NCI-H1930 (cell line): ENCODE measurements at regions not wholly inside any gene's neighbourhood (a gene's known extent, or its start where the extent isn't known, plus 50 kb on each side); places are given as distances from the start of the nearest gene placed in this dataset.

Source experiments
- DNase-seq, 2 experiments: peaks; one replicate each; lab custom pipeline; 2025; lab: John Stamatoyannopoulos, UW

GRCh38 chr12:77299910-77300669 lies 234.7 kb upstream of the E2F7 start:
- no peak for DNase-seq

DNA sequence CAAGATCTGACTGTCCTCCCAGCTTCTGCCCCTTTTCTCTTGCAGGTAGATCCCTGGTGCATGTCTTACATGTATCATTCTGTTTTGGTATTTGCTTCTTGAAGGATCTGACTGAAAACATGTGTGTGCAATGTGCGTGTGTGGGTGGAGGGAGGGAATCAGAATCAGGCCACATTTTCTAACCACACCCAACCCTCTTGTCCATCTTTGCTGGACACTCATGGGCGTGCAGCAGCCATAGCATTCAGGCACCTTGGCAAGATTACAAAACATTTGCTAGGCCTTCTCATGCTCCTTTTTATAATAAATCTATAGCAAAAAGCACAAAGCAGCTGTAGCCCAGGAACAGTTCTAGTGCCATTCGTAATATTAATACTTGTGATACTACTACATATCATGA lies 233.6 kb upstream of the E2F7 start:
- DNase-seq, result no peak

DNA sequence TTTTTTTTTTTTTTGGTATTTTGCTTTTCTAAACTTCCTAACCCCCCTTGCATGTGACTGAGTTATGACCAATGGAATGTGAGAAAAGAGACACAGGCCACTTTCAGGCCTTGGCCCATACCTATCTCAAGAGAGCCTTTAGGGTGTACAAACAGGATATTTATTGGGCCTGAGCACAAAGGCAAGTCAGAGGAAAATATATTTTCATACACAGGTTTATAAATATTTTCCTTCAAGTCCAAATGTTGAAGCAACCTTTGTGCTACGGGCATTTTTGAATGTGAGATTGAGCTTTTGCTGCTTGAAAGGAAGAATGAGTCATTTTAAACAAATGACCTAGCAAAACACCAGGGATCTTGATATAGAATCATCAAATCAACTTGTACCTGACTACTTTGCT lies 228.6 kb upstream of the E2F7 start:
- no peak for DNase-seq

- no peak for DNase-seq
Measured at GRCh38 chr12:77274926-77275325, 209.6 kb upstream of the E2F7 start.

- DNase-seq, result no peak
Measured at GRCh38 chr12:77273898-77274297, 208.5 kb upstream of the E2F7 start.

DNA sequence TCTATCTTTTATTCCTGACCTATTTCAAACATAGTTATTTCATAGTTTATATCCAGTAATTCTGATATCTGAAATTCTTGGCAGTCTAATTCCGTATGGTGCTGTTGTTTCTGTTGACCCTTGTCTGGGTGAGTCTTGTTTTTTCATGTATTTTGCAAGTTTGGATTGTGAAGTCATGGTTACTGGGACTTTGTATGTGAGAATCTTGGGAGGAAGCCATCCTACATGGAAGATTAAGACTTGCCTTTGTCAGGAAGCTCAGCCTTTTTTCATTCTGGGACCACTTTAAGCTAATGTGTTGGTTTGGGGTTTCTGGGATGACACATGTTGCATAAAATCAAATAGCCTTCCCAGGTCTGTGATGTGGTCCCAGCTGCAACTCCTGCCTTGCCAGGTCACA lies 191.6 kb upstream of the E2F7 start:
- no peak for DNase-seq

DNA sequence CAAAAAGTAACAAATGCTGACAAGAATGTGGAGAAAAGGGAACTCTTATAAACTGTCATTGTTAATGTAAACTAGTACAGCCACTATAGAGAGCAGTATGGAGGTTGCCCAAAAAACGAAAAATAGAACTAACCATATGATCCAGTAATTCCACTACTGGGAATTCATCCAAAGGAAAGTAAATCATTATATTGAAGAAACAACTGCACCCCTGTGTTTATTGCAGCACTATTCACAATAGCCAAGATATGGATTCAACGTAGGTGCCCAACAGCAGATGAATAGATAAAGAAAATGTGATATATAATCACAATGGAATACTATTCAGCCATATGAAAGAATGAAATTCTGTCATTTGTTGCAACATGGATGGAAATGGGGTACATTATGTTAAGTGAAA lies 188.0 kb upstream of the E2F7 start:
- no peak for DNase-seq

GRCh38 chr12:77251799-77252198 lies 186.4 kb upstream of the E2F7 start:
- DNase-seq, result no peak

DNA sequence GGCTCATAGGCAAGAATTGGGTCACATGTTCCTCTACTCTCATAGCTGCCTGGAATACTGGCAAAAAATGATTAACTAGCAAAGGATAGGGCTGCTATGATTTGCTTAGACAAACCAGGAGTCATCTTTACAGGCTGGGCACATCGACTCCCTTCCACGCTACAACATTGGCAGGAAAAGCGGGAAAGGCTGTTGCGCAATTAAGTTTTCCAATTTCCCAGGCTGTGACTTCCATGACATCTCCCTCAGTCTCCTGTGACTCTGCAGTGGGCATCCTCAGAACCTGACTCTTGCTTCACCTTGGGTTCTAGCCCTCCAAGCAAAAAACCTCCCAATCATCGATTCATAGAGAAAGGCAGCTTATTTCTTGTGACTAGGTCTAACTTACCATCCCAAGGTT lies 184.5 kb upstream of the E2F7 start:
- DNase-seq, result no peak

DNA sequence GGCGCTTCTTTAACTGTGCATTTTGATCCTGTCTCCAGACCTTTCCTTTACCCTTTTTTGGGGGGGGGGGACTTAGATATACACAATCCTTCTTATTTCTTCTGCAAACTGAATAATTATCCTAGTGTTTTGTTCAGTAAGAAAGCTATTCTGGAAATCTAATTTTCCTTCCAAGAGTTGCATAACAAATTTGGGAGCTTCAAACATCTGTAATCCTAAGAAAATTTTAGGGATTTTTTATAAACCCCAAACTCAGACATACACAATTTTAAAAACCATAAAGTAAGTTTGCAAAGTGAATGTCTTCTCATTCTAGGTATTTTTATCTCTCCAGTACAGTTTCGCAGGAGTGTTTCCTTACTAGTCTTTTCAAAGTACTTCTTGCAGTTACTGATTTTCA lies 182.7 kb upstream of the E2F7 start:
- no peak for DNase-seq

- no peak for DNase-seq
Measured at GRCh38 chr12:77247542-77247941, 182.2 kb upstream of the E2F7 start.

- DNase-seq, result no peak
Measured at GRCh38 chr12:77243345-77243744, 178.0 kb upstream of the E2F7 start.

- no peak for DNase-seq
Measured at GRCh38 chr12:77239617-77240016, 174.2 kb upstream of the E2F7 start.

- no peak for DNase-seq
Measured at GRCh38 chr12:77238335-77238734, 173.0 kb upstream of the E2F7 start.

DNA sequence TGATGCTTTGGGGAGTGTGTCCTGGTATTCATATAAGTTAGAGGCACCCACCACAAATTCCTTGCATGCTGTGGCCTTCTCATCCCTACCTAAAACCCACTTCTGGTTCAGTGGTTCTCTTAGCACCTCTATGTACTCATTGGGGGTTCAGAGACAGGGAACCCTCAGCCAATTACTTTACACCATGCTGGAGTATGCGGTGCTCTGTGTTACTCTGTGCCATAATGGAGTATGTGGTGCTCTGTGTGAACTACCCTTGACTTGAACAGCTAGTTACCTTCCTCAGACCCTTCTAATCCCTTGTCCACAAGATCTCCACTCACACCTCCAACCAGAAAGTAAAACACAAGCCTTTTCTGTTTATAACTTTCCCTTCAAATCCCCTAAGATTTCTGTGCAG lies 172.5 kb upstream of the E2F7 start:
- DNase-seq, result no peak

GRCh38 chr12:77236066-77236465 lies 170.7 kb upstream of the E2F7 start:
- DNase-seq, result no peak

DNA sequence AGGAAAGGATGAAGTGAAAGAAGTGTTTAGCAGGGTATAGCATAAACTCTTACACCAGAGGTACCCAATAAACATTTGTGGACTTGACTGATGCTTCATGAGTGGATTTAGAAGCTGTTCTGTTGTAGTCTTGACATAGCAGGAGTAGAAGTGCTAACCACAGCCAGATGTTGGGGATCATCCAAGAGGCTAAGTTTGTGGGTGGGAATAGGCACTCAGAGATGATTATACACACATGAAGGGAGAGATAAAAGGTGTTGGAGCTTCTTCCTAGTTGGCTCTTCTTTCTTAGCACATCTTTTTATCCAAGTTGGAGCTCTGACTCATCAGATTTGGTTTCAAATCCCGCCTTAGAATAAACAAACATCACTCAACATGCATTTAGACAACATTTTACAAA lies 166.7 kb upstream of the E2F7 start:
- DNase-seq, result no peak

GRCh38 chr12:77231501-77231918 lies 166.1 kb upstream of the E2F7 start:
- no peak for DNase-seq

DNA sequence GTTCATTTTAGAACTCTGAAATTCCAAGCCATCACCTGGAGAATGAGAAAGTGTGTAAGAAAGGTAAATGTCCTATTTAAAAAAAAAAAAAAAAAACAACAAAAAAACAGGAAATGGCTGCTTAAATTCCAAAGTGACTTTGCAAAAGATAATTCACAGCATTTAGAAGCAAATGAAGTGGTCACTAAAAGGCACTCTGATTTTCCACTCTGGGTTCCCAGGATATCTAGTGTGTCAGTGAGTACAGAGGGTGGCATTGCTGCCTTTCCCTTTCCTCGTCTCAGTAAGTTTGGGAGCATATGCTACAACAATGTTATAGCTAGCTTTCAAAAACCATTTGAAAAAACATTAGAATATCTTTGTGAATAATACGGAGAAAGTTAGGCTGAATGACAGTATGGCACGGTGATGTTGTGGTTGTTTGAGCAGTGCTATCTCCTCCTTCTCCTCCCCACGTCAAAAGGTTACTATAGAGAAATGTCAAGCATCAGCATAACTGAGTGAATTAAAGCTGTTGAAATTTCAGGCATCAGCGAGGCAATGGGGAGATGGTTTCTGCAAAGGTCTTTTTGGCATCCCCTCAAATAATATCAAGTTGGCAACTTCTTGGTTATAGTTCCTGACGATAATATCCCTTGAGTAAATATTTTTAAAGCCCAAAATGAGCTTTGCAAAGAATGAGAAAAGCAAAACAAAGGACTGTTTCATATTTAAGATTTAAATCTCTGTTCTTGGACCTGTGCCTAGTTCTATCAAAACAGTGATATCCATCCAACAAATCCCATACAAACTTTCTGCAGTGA lies 164.5 kb upstream of the E2F7 start:
- no peak for DNase-seq

- no peak for DNase-seq
Measured at GRCh38 chr12:77228376-77228775, 163.0 kb upstream of the E2F7 start.

DNA sequence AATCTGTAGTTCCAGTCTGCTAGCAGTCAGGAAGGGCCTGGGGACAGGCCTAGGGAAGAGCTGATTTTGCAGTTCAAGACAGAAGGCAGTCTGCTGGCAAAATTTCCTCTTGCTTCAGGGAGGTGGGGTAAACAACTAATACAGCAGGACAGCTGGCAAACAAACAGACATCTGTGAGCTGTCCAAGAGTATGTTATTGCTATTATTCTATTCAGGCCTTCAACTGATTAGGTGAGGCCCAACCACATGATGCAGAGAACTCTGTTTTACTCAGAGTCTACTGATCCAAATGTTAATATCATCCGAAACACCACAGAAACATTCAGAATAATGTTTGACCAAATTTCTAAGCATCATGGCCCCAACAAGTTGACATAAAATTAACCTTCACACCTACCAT lies 161.0 kb upstream of the E2F7 start:
- no peak for DNase-seq

DNA sequence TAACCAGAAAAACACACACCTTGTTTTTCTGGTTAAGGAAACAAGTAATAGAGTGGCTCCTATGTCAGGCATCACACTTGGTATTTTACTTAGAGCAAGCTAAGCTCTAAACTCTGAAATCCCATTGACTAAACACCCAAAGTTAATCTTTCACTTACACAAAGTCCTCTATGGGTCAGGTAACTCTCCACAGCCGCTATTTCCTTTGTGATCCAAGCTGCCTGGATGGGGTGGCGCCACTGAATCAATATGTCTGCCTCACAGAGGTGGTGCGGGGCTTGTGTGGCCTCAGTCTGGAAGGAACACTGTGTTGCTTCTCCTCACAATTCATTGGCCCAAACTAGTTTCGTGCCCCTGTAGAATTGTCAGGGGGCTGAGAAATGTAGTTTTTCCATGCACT lies 160.0 kb upstream of the E2F7 start:
- DNase-seq, result no peak

- no peak for DNase-seq
Measured at GRCh38 chr12:77224346-77224745, 159.0 kb upstream of the E2F7 start.

- no peak for DNase-seq
Measured at GRCh38 chr12:77222336-77222735, 157.0 kb upstream of the E2F7 start.
